SK-N-DZ (cell line): ENCODE measurements at regions not wholly inside any gene's neighbourhood (a gene's known extent, or its start where the extent isn't known, plus 50 kb on each side); places are given as distances from the start of the nearest gene placed in this dataset.

Experiments used
- DNase-seq: peaks from one replicate; pipeline ENCODE4 v3.0.0-alpha.2; 2015; ENCODE audit warnings: low spot score

DNA sequence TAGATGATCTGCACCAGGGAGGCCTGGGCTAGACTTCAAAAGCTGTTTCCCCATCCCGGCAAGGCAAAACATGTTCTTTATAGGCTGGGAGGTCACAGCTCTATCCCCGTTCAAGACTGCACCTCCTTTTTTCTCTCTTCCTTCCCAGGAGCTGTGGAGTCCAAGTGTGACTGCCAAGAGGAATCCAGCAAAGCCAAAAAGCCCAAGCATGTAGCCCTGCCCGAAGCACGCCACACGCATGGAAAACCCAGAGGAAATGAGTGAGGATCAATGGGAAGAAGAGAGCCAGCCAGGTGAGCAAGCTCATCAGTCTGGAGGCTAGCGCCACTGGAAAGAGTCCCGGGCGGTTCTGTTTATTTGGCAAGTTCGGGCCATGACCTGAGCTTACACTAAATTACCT, 240.4 kb downstream of the PRL start:
- DNase-seq: no peak

DNA sequence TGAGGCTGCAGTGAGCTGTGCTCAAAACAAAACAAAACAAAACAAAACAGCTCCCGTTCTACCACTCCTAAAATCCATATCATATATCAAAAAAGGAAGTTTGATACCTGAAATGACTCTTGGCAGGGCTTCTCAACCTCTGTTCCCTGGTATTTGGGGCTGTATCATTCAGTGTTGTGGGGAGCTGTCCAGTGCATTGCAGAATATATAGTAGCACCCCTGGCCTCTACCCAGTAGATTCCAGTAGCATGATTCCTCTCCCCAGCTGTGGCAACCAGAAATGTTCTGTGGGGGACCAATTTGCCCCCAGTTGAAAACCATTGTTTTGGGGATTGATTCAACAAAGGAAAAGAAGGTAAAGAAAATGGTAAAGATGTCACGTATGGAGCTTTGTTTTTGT, 238.9 kb downstream of the PRL start:
- DNase-seq: no peak

DNA sequence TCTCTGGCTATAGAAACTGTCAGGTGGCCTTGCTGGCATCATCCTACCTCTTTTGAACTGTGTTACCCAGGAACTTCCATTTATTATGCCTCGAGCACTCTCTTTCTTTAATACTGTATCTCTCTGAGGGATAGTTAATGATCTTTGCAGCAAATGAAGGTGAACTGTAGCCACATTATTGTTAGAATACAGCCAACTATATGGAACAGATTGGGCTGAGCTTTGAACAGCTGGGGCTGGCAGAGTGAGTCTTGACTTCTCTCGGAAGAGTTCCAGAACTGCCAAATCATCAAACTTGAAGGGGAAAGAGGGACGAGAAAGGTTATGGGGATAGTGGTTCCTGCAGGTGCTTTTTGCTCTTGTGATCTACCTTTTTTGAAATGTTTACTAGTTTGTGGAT, 237.7 kb downstream of the PRL start:
- no peak for DNase-seq

DNA sequence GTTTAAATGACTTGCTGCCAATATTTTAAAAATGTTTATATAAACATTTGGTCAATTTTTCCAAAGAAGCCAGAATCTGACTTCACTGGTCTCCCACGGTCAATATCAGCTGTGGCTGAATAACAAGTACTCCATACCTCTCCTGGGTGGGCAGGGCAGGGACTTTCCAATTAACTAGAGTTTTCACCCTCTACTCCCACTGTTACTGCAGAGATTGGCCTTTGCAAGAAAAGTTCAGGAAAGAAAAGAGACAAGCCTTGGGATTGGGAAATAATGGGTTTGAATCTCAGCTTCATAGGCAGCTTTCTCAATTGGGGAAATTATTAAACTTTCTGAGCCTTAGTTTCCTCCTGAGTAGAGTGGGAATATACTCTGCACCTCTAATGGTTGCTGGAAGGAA, 236.9 kb downstream of the PRL start:
- DNase-seq: no peak

DNA sequence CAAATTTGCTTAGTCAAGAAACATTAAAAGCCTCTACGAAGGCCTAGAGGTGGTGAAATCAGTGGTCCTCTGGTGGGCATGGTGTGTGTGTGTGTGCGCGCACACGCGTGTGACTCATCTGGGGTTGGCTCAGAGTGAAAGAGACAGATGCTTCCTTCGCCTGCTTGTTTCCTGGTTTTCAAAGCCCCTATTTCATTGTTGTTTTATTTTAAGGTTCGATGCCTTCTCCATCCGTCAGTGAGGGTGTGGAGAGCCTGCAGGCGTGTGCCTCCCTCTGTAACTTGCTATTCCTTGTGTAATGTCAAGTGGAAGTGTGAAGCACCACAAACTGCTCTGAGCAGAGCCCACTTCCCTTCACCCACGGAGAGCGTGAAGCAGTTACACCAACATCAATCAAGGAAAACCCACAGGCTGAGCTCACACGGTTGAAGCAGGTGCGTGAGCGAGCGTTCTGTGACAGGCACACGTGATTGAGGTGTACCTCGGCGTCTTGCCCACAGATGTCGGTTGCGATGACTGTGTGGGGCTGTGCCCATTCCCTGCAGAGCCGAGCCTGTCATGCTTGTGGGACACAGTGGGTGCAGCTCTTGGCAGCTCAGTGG, 233.9 kb downstream of the PRL start:
- no peak for DNase-seq

DNA sequence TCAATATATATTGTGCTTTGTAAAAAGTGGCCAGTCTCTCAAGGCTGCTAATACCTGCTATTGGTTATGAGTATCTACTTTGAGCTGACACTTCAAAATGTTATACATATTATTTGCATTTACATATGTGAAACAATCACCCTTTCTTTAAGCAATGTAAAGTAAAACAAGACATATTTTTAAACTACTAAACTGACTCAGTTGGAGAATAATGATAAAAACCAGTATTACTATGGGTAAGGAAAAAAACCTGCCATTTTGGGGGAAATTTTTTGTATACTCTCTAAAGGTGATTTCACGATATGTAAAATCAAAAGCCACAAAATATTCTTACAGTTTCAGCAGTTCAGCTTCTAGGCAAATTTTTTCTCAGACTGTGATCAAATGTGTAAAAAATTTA, 232.3 kb downstream of the PRL start:
- DNase-seq: no peak

DNA sequence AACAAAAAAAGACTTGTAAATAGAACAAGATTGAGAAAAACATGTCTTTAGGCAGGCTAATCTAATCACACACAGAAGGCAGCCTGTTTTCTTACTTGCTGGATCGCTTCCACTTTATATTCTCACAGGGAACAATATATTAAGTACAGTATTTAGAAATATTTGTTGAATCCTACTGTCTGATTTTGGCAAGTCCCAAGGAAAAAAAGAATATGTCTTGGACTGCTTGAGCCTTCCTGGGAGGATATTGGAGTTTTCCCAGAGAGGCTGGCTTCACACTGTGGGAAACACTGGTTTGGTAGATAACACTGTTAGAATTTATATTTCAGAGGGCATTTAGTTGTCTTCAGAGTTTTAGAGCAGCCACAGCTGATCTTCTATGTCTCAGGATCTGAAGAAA, 229.7 kb downstream of the PRL start:
- DNase-seq: no peak

DNA sequence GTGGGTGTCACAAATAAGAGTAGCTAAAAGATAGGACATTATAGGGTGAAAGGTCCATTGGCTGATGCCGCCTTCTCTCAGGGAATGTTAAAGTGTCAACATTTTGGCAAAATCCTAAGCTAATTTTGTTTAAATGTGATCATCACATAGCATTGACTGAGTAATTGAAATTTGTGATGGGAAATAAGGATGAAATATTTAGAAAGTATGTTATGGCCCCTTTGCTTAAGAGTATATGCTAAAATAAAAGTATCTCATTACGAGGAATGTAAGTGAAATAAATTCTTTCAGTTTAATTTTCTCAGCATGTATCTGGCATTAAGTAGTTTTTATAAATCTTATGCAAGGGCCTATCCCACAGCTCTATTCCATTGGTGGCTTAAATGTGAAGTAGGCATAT, 229.2 kb downstream of the PRL start:
- DNase-seq: no peak

DNA sequence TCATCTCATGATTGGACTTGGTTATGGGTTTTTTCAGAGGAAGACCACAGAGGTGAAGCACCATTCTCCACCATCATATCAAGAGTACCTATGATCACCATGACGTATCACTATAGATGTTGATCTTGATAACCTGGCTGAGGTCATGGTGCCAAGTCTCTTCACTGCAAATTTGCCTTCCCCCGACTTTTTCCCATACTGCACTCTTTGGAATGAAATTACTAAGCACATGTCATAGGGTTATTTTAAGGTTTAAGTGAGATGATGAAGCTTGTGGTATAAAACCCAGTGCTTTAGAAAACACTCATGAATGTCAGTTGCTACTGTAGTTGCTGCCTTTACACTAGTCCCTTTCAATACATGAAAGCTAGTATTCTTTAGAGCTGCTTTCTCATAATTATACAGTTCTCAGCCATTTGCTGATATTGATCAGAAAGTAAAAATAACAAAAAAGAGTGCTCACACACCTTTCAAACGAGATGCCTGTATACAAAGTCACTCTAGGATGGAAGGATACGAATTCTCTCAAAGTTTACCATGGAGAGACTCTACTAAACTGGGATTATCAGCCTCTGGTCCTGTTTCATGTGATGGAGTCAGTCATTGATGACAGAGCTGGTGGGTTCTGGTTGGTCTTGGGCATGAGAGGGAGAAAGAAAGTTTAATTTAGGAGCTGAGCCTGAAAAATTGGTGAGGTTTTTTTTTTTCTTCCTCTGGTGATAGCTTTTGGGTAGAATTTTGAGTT, 228.1 kb downstream of the PRL start:
- no peak for DNase-seq

DNA sequence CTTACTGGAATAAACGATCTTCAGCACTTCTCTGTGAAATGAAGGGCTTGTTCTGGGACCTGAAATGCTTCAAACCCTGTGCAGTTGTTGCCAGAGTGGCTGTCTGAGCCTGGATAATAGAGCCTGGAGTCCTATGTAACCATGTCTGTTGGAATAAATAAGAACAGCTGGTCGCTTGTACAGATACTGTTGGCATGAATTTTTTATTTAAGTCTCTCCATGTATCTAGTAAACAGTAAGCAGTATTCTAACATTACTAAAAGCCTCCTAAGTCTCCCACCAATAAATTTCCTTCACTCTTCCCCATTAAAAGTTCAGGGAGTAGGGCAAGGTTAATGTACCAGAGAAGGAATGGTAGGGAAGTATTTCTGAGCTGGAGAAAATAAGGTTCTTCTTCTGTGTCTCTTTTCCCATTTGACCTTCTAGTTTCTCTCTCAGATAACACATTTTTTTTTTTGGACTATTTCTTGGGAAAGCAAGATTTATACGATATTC, 227.5 kb downstream of the PRL start:
- no peak for DNase-seq

DNA sequence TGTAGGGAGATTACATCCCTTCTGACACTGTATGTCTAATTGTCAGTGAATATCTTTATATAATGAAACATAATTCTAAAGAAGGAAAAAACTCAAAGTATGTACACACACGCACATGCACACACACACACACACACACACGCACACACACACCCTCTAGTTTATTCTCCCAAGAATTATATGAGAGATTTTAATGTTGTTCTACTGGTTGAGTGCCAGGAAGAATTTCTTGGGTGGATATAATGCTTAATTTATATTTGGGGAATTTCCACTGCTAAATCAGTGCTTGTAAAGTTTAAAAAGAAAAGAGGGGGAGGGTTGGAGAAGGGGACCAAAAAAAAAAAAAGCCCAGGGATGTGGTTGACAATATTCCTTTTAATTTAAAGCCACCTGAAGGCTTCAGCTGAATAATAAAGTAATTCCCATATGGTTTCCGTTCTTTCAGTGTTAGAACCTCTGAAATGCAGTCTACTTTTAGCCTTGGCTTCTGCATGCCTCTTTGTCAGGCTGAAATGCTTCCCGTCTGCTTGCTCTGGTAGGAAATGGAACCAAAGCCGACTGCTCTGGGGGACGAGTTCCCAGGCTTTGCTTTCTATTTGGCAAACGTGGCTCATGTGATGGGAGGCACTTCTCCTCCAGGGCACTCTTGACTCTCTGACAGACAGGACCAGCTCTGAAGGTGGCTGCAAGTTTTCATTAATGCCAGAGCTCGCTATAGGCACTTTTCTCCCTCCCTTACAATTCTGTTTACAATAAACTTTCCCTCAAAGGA, 225.4 kb downstream of the PRL start:
- no peak for DNase-seq

DNA sequence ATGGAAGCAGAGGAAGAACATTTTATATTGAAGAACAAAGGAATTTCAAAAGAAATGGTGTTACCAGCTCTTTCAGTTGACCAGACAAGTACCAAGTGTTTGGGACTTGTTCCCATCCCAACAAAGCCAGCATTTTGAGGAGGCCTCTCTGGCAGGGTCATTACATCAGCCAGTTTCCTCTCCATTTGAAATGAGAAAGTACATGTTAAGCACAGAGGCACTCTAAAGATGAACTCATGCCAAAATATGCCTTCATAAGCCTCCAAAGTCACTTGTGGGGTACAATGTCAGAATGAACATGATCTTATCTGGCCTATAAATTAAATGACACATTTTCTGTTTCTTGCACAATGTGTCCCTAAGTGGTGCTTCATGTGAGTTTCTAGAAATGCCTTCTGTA, 223.9 kb downstream of the PRL start:
- no peak for DNase-seq

DNA sequence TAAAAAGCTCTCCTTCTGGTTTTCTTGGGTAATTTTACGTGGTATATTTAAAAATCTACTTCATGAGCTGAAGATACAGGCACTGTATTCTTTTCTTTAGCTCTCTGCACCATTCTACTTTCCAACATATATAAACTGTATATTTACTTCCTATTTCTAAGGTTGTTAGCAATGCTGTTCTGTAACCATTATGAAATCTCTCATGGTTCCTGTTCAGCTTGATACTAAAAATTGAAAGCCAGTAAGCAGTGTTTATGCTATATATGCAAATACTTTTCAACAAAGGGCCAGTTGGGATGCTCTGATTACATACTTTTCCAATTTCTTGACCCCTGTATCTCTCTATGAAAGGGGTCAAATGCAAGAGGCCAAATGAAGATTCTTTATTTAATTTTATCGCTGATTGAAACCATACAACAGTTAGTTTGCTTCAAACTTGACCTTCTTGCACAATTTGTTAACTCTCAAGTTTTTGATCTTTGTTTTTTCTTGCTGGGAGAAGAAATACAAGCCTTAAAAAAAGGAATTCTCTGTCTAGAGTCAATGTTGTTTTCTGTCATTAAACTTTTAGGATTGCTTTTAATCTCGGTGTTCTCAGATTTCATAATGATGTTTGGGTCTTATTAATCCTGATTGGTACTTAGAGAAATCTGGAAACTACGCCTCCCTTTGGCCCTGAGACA, 223.2 kb downstream of the PRL start:
- no peak for DNase-seq

DNA sequence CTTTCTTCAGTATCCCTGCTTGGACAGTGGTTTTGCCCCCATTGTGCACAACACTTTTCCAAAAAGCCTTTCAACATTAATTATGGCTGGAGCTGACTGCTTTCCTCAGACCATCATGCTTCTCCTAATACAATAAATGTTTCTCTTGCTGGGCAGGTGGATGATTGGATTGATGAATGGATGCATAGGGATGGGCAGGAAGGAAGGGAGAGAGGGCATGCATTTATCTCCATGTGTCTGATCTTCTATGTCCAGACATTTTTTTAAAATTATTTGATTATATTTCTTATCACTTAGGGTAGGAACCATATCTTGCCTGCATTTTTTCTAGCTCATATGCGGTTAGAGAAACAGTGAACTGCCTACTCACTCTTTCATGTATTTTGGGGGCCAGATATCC, 218.5 kb downstream of the PRL start:
- DNase-seq: peak; percentile 83

DNA sequence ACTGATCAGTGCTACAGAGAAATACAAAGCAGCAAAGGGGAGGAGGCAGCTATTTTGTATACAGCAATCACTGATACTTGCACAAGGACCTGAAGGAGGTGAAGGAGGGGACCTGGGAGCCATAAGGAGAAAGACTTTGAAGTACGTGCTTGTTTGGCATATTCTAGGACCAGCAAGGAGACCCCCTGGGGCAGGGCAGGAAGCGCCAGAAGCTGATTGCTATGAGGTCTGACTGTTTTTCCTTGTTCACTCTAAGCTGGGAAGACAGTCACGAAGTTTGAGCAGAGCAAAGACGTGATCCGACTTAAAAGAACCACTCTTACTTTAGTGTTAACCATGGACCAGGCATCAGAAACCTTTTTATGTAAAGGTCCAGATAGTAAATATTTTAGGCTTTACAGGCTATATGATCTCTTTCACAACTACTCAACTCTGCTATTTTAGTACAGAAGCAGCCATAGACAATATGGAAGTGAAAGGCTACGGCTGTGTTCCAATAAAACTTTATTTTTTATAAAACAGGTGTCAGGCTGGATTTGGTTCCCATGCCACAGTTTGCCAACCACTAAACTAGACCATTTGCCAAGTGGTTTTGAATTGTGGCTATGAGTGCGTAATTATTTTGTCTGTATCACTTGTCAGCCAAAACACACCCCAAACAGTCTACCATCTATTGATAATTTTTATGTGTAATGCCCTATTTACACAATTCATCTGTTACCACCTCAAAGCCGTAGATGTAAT, 217.9 kb downstream of the PRL start:
- DNase-seq: no peak

DNA sequence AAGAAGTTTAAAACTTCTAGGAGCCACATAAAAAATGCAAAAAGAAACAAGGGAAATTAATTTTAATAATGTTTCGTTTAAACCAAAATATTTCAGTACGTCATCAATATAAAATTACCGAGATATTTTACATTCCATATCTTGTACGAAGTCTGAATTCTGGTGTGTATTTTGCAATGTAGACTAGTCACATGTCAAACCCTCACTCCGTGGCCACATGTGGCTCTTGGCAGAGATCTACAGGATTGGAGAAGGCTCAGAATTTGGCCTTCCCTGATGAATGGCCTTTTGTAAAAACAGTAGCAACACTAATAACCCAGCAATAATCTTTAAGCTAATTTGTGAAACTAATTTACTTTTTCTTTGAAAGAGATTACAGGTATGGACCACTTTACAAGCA, 217.1 kb downstream of the PRL start:
- DNase-seq: no peak

DNA sequence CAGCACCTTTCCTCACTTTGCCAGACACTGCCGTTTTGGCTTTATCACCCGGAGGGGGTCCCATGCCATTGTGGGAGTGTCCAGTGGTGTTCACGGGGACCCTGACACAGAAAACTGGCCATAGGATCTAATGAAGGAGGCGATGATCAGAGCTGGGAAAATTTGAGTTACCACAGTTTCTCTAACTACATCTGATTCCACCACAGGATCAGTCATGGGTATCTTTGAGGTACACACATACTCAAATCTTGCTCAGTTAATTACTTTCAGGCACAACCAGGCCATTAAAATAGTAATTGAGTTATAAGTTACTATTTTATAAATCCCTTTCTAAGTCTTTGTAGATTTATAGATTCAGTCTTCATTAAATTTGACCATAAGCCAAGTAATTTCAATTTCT, 215.1 kb downstream of the PRL start:
- no peak for DNase-seq

DNA sequence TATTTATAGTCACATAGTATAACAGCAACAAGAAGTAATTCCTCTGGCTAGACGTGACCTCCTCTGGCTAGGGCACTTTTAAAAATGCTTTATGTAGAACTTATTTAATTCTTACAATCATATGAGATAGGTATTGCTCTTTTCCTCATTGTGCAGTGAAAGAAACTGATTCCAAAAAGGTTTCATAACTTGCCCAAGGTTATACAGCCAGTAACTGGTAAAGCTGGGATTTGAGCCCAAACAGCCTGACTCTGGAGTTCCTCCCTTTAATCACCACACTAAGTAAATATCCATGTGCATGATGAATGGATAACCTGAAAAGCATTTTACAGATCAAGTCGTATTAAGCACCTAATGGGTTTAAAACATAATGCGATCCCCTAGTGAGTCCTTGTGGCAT, 214.6 kb downstream of the PRL start:
- DNase-seq: no peak

DNA sequence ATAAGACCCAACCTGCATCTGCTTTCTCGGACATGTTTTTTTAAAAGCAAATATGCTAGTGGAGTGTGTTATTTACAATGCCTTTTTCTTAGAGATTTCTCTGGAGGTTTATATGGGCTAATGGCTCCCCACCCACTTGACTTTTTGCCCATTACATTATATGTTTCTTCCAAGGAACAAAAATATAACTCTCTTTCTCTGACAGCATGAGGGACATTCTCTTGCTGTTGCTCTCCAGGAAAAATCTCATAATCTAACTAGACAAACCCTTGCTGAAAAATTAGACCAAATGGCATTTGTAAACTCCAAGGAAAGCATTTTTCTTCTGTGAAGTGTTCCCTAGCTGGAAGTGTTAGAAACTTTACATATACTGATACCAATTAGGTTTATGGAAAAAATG, 213.7 kb downstream of the PRL start:
- no peak for DNase-seq

DNA sequence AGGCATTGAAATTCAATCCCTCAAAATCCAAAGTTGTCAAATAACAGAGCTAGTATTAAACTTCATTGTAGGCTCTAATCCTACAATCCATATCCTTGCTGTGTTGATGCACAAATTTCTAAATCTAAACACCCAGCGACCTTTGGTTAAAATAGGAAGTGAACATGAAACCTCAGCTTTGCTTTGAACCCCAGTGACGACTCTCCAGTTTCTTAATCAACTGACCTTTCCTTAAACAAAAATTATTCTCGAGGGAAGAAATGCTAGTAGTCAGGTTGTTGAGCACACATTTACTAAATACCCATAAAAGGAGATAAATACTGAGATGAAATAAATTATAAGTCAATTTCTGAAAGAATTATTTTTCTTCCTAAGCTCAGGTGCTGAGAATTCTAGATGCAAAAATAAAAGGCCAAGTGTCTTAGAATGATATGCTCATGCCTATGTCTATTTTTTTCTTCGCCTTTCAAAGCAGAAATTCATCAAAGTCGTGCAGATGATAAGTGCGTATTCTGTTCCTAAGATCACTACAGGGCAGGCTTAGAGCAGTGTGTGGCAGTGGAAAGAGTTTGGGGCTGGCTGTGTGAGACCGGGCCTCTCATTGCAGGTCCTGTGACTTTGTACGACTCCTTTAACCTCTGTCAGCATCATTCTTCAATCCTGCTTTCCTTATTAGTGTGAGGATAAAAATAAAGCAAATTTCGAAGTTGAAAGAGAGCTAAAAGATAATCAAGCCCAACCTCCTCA, 208.7 kb downstream of the PRL start:
- DNase-seq: no peak

DNA sequence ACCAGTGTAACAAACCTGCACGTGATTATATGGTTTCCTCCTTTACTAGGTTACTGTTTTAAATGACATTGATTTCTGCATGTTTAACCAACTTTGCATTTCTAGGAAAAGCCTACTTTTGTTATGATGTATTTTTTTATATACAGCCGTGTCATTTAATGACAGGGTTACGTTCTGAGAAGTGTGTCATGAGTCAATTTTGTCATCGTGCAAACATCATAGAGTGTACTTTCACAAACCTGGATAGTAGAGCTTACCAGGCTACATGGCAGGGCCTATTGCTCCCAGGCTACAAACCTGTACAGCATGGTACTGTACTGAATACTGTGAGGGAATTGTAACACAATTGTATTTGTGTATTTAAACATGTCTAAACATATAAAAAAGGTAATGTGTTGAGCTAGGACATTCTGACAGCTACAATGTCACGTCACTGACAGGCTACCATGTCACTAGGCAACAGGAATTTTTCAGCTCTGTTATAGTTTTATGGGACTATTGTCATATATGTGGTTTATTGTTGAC, 205.3 kb downstream of the PRL start:
- DNase-seq: no peak
